ENCODE measurements at regions not wholly inside any gene's neighbourhood (a gene's known extent, or its start where the extent isn't known, plus 50 kb on each side); places are given as distances from the start of the nearest gene placed in this dataset.

- ChIA-PET POLR2A (no interaction called here), CTCF (no interaction called here)
- ATAC-seq (ENCODE audit: poor library complexity) (no peak), DNase-seq (no peak)
- peaks cover 2% of the 10 kb centered on the region for H3K9me3 Mint-ChIP-seq
- Histone ChIP-seq H3K9me3 (ENCODE audit: control insufficient read depth in 1 of 2, insufficient read depth in 1 of 2, low read length in 2 of 2) (peaks cover 0 to 4% of the 10 kb centered on the region in 2 experiments), H3K27me3 (ENCODE audit: control insufficient read depth in 1 of 2, insufficient read depth in 2 of 2, low read length in 2 of 2) (peaks cover 0 to 2% of the 10 kb centered on the region in 2 experiments), H3K27ac (ENCODE audit: low read depth in 1 of 2, low read length in 2 of 2) (no peak overlapping the region), H3K4me3 (ENCODE audit: low read length) (no peak overlapping the region), H3K36me3 (ENCODE audit: insufficient read depth, low read length) (no peaks in the 10 kb centered on the region), H3K4me1 (ENCODE audit: insufficient read depth, low read length) (no peaks in the 10 kb centered on the region)
- H3K4me3 Mint-ChIP-seq = no peak overlapping the region
- intact Hi-C loops (cut with DNase I, micrococcal nuclease) = no loop called here
- H3K27ac Mint-ChIP-seq = no peak overlapping the region
- H3K4me1 Mint-ChIP-seq (ENCODE audit: low read depth) = no peaks in the 10 kb centered on the region
- no peaks in the 10 kb centered on the region for H3K36me3 Mint-ChIP-seq (ENCODE audit: low read depth)
- TF ChIP-seq CTCF (IDR thresholded peaks at IDR 0.05) = no peak
- peaks cover 14% of the 10 kb centered on the region for H3K27me3 Mint-ChIP-seq
Measured at GRCh38 chr16:51019617-51020016, 131.5 kb downstream of the SALL1 start.

DNA sequence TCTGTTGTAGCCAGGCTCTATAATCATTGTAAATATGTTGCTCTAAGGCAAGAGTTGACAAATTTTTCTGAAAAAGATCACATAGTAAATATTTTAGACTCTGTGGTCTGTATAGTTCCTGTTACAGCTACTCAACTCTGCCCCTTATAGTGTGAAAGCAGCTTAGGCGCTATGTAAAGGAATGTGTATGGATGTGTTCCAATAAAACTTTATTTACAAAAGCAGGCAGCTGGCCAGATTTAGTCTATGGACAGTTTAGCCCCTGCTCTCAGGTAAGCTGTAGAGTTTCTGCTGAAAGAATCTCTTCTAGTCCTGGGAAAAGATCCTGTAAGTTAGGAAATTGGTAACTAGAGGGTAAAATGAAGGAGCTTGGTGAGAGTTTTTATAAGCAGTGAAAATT lies 133.1 kb downstream of the SALL1 start:
- DNase-seq (no peak), ATAC-seq (ENCODE audit: poor library complexity) (no peak)
- CTCF ChIA-PET = no interaction called here
- Histone ChIP-seq H3K4me1 (ENCODE audit: insufficient read depth, low read length) (no peaks in the 10 kb centered on the region), H3K27ac (ENCODE audit: low read depth in 1 of 2, low read length in 2 of 2) (no peak overlapping the region), H3K4me3 (ENCODE audit: low read length) (no peak overlapping the region), H3K36me3 (ENCODE audit: insufficient read depth, low read length) (no peaks in the 10 kb centered on the region), H3K9me3 (ENCODE audit: control insufficient read depth in 1 of 2, insufficient read depth in 1 of 2, low read length in 2 of 2) (no peaks in the 10 kb centered on the region), H3K27me3 (ENCODE audit: control insufficient read depth in 1 of 2, insufficient read depth in 2 of 2, low read length in 2 of 2) (peaks cover 0 to 2% of the 10 kb centered on the region in 2 experiments)
- Mint-ChIP-seq H3K9me3 (peaks cover 2% of the 10 kb centered on the region), H3K36me3 (ENCODE audit: low read depth) (no peaks in the 10 kb centered on the region), H3K27ac (no peak overlapping the region), H3K27me3 (peaks cover 11% of the 10 kb centered on the region), H3K4me3 (no peak overlapping the region), H3K4me1 (ENCODE audit: low read depth) (no peaks in the 10 kb centered on the region)
- TF ChIP-seq CTCF (IDR thresholded peaks at IDR 0.05) = no peak
- intact Hi-C loops (cut with DNase I, micrococcal nuclease) = no loop called here
- POLR2A ChIA-PET = no interaction called here

DNA sequence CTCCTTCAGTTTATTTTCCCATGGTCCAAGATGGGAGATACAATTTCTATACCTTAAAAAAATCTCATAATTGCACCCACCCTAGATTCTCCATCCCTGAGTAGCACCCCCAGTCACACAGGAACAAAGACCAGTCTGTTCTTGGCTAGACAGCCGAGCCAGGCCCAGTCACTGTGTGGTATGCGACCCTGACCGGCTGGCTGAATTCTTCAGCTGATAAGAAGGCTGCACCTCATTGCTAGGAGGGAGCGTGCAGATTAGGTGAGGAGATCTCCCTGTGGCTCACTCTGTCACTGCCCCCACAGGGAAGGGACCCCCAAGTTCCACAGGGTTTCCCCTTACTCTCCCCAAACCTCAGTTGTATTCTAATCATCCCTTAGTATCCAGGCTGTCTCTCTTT lies 138.7 kb downstream of the SALL1 start:
- POLR2A ChIA-PET = no interaction called here

More for the DNA sequence above, 138.7 kb downstream of the SALL1 start:
- Histone ChIP-seq H3K36me3 (ENCODE audit: insufficient read depth, low read length) (no peaks in the 10 kb centered on the region), H3K4me1 (ENCODE audit: insufficient read depth, low read length) (no peaks in the 10 kb centered on the region), H3K27ac (ENCODE audit: low read depth in 1 of 2, low read length in 2 of 2) (no peak overlapping the region), H3K27me3 (ENCODE audit: control insufficient read depth in 1 of 2, insufficient read depth in 2 of 2, low read length in 2 of 2) (no peaks in the 10 kb centered on the region), H3K9me3 (ENCODE audit: control insufficient read depth in 1 of 2, insufficient read depth in 1 of 2, low read length in 2 of 2) (peaks cover 0 to 8% of the 10 kb centered on the region in 2 experiments), H3K4me3 (ENCODE audit: low read length) (no peak overlapping the region)
- Mint-ChIP-seq H3K27ac (no peak overlapping the region), H3K36me3 (ENCODE audit: low read depth) (no peaks in the 10 kb centered on the region), H3K27me3 (peaks cover 18% of the 10 kb centered on the region), H3K4me3 (no peak overlapping the region), H3K4me1 (ENCODE audit: low read depth) (no peaks in the 10 kb centered on the region), H3K9me3 (peaks cover 12% of the 10 kb centered on the region)
- CTCF ChIA-PET = no interaction called here
- DNase-seq (no peak), ATAC-seq (ENCODE audit: poor library complexity) (no peak)
- no peak for TF ChIP-seq CTCF (IDR thresholded peaks at IDR 0.05)
- intact Hi-C loops (cut with DNase I, micrococcal nuclease) = no loop called here
